Endothelial cell of umbilical vein (primary cell): ENCODE measurements at regions not wholly inside any gene's neighbourhood (a gene's known extent, or its start where the extent isn't known, plus 50 kb on each side); places are given as distances from the start of the nearest gene placed in this dataset.

Experiments used
- TF ChIP-seq, protein P1 (sequence below), 2 donors: IDR thresholded peaks; 1 replicate in 1 of 2; 2 replicates in 1 of 2; pipeline ENCODE4 v1.5.1; 2011; ENCODE audit warnings: low read length in 2 of 2, mild to moderate bottlenecking in 2 of 2, moderate library complexity in 2 of 2, control low read depth in 1 of 2, inconsistent platforms in 1 of 2, low read depth in 1 of 2; ENCODE audit not compliant: insufficient read depth in 1 of 2; ENCODE audit errors: extremely low read depth in 1 of 2
- TF ChIP-seq, protein P2 (sequence below): IDR thresholded peaks from 2 replicates; pipeline ENCODE4 v1.6.1; 2011; ENCODE audit not compliant: insufficient read depth, insufficient read length

DNA sequence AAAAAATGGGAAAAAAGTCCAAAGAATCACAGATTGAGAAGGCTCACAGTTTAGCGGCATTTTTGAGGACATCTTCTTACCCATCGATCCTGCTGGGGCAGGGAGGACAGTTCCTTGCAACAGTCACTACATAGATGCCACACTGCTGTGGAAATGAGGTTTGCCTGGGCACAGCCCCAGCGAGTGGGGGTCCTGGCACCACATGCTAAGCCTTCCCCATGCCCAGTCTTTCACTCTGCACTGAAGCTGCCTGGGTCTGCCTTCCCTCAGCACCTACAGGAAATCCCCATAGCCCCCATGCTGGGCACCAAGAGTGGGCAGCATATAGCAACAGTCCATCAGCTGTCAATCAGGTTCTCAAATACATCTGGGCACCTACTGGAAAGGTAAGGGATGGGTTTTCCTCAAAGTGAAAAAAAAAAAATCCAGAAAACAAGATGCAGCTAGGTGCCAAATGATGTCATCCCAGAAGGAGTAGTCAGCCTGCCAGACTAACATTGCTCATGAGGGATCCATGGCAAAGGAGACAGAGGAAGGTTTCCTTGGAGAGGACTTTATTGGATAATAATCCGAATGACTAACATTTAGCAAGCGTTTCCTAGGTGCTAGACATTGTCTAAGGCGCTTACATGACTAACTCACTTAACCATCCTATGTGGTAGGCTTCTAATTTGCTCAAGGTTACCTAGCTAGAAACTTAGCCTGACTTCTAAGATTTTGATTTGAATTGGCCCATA is 125.7 kb upstream of the CXCL12 start:
- TF ChIP-seq, protein P1, sequence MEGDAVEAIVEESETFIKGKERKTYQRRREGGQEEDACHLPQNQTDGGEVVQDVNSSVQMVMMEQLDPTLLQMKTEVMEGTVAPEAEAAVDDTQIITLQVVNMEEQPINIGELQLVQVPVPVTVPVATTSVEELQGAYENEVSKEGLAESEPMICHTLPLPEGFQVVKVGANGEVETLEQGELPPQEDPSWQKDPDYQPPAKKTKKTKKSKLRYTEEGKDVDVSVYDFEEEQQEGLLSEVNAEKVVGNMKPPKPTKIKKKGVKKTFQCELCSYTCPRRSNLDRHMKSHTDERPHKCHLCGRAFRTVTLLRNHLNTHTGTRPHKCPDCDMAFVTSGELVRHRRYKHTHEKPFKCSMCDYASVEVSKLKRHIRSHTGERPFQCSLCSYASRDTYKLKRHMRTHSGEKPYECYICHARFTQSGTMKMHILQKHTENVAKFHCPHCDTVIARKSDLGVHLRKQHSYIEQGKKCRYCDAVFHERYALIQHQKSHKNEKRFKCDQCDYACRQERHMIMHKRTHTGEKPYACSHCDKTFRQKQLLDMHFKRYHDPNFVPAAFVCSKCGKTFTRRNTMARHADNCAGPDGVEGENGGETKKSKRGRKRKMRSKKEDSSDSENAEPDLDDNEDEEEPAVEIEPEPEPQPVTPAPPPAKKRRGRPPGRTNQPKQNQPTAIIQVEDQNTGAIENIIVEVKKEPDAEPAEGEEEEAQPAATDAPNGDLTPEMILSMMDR (IDR thresholded peaks at IDR 0.05; ENCODE audit: extremely low read depth in 1 of 2, insufficient read depth in 1 of 2, low read depth in 1 of 2, low read length in 2 of 2) = no peak
- TF ChIP-seq, protein P2, sequence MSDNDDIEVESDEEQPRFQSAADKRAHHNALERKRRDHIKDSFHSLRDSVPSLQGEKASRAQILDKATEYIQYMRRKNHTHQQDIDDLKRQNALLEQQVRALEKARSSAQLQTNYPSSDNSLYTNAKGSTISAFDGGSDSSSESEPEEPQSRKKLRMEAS = no peak
